HepG2 (cell line): ENCODE measurements at regions not wholly inside any gene's neighbourhood (a gene's known extent, or its start where the extent isn't known, plus 50 kb on each side); places are given as distances from the start of the nearest gene placed in this dataset.

ENCODE experiments used
- ETV6 ChIP-seq: sonication (generic); formaldehyde crosslinking; conservative IDR thresholded peaks from 2 replicates; pipeline ENCODE4 v1.4.0; 2020; ENCODE audit warnings: missing genetic modification reagents
- HOXD1 ChIP-seq: sonication (generic); formaldehyde crosslinking; IDR thresholded peaks from 2 replicates; pipeline ENCODE4 v1.5.0; 2020; ENCODE audit warnings: missing genetic modification reagents
- JUND ChIP-seq: sonication (generic); formaldehyde crosslinking; IDR thresholded peaks from 2 replicates; pipeline ENCODE4 v1.8.0; 2022; ENCODE audit warnings: mild to moderate bottlenecking, missing genetic modification reagents
- KLF16 ChIP-seq, 2 experiments: sonication (generic) in 1 of 2; formaldehyde crosslinking in 1 of 2; IDR thresholded peaks; 2 replicates each; pipeline versions ENCODE4 v1.6.1 to v1.8.0; 2016 to 2023; ENCODE audit warnings: missing genetic modification reagents in 2 of 2, missing compliant biosample characterization in 1 of 2
- MAX ChIP-seq: IDR thresholded peaks from 2 replicates; pipeline ENCODE4 v1.6.1; 2012; ENCODE audit warnings: inconsistent platforms
- MXD3 ChIP-seq: IDR thresholded peaks from 2 replicates; pipeline ENCODE4 v1.6.1; 2016; ENCODE audit warnings: mild to moderate bottlenecking, missing biosample characterization, missing genetic modification reagents
- POLR2A ChIP-seq, 2 experiments: IDR thresholded peaks; 2 replicates each; pipeline ENCODE4 v1.6.1; 2011; ENCODE audit warnings: low read depth in 2 of 2, low read length in 2 of 2, mild to moderate bottlenecking in 1 of 2, moderate library complexity in 1 of 2; ENCODE audit not compliant: insufficient read depth in 1 of 2
- POLR2AphosphoS5 ChIP-seq: IDR thresholded peaks from 2 replicates; pipeline ENCODE4 v1.6.1; 2012; ENCODE audit warnings: low read depth, low read length
- TCF12 ChIP-seq, 2 experiments: fragments of 450-650 bp in 1 of 2; sonication (generic) in 1 of 2; formaldehyde crosslinking in 1 of 2; IDR thresholded peaks; 2 replicates each; pipeline versions ENCODE4 v1.6.1 to v1.8.0; 2017 to 2022; ENCODE audit warnings: antibody characterized with exemption in 1 of 2, mild to moderate bottlenecking in 1 of 2, missing genetic modification reagents in 1 of 2, moderate library complexity in 1 of 2
- YY1 ChIP-seq: IDR thresholded peaks from 2 replicates; pipeline ENCODE4 v1.6.1; 2011; ENCODE audit warnings: low read length, low read depth, moderate library complexity, mild to moderate bottlenecking; ENCODE audit not compliant: insufficient read depth, insufficient replicate concordance
- ZNF639 ChIP-seq: conservative IDR thresholded peaks from 2 replicates; pipeline ENCODE4 v1.6.1; 2018; ENCODE audit warnings: missing genetic modification reagents
- ZNF7 ChIP-seq: IDR thresholded peaks from 2 replicates; pipeline ENCODE4 v1.6.1; 2016; ENCODE audit warnings: missing biosample characterization, missing genetic modification reagents

GRCh38 chr6:71602385-71603007, 283.9 kb upstream of the RIMS1 start:
- no peak for TF ChIP-seq YY1
- TF ChIP-seq JUND (CRISPR knock-in tag), result no peak
- no peak for TF ChIP-seq TCF12 (IDR thresholded peaks at IDR 0.05)
- TF ChIP-seq TCF12 (CRISPR knock-in tag; IDR thresholded peaks at IDR 0.05), result no peak
- TF ChIP-seq MAX, result no peak
- no peak for TF ChIP-seq ZNF7 (CRISPR knock-in tag)
- TF ChIP-seq ETV6 (CRISPR knock-in tag), result no peak
- TF ChIP-seq ZNF639 (CRISPR knock-in tag), result no peak
- no peak for TF ChIP-seq POLR2AphosphoS5
- no peak for TF ChIP-seq POLR2A (IDR thresholded peaks at IDR 0.05; ENCODE audit: insufficient read depth in 1 of 2, low read depth in 2 of 2, low read length in 2 of 2)
- no peak for TF ChIP-seq MXD3 (CRISPR knock-in tag)
- no peak for TF ChIP-seq KLF16 (CRISPR knock-in tag; IDR thresholded peaks at IDR 0.05)
- no peak for TF ChIP-seq HOXD1 (CRISPR knock-in tag)
